GM18861 (cell line): ENCODE measurements at regions not wholly inside any gene's neighbourhood (a gene's known extent, or its start where the extent isn't known, plus 50 kb on each side); places are given as distances from the start of the nearest gene placed in this dataset.
"Not testable (repeated sequence)": the region's sequence is repeated elsewhere in the genome, so short reads cannot be mapped to it uniquely, and the experiment has no call there.

Experiments
- ATAC-seq: cut with Tn5 transposase; IDR thresholded peaks from one replicate; pipeline ENCODE4 v1.9.1; 2021; ENCODE audit not compliant: unreplicated experiment

DNA sequence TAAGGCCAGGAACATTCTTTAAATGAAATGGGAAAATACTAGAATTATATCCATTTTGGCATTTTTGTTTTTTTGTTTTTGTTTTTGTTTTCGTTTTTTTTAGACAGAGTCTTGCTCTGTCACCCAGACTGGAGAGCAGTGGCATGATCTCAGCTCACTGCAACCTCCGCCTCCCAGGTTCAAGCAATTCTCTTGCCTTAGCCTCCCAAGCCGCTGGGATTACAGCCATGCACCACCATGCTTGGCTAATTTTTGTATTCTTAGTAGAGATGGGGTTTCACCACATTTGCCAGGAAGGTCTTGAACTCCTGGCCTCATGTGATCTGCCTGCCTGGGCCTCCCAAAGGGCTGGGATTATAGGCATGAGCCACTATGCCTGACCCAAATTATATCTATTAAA lies 520.7 kb upstream of the RORB start:
- not testable (repeated sequence) for ATAC-seq

DNA sequence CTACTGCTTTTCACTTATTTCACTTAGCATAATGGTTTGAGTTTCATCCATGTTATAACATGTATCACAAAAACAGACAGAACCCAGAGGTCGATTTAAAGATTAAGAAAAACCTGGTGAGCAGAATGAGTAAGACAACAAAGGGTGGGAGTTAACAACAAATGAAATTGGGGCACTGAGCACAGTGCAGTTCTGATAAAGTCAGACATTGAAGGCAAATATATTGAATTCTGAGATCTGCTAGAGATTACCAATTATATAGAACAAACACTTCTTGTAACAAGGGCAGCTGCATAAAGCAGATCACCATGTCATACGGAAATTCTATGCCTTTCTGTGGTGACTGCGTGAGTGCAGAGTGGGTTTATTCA lies 517.3 kb upstream of the RORB start:
- ATAC-seq = no peak

DNA sequence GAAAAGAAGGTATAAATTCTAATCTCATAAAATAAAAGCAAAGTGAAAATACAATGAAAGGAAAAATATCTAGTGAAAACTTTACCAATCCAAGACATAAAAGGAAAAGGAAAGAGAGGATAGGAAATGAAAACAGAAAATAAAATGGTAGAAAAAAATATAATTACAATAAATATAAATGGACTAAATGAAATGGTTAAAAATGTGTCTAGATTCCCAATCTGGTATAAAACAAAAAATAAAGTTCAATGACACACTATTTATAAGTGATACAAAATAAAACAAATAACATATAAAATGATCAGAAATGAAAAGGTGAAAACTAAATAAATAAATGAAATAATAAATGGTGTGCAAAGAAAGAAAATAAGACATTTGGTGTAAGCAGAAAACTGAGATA lies 516.4 kb upstream of the RORB start:
- no peak for ATAC-seq

DNA sequence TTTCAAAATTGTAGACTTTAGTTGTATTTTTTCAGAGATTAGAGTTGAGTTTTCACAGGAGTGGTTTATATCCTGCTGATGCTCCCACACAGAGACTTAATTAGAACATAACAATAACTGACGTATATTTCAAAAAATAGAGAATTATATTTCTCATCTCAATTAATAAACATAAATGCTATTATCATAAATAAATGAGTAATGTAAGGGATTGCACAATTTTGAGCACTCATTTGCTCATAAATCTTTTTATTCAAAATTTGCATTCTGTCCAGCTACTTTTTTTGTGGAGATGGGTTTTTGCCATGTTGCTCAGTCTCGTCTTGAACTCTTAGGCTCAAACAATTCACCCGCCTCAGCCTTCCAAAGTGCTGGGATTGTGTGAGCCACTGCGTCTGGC lies 515.7 kb upstream of the RORB start:
- no peak for ATAC-seq

DNA sequence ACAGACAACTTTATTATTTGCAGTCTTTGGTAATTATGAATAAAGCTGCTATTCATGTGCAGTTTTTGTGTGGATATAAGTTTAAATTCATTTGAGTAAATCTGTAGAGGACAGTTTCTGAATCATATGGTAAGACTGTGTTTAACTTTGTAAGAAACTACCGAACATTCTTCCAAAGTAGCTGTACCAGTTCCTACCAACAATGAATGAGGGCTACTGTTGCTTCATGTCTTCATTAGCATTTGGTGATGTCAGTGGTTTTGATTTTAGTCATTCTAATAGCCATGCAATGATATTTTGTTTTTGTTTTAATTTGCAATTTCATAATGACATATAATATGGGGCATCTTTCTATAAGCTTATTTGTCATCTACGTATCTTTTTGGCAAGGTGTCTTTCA lies 501.3 kb upstream of the RORB start:
- ATAC-seq = no peak

DNA sequence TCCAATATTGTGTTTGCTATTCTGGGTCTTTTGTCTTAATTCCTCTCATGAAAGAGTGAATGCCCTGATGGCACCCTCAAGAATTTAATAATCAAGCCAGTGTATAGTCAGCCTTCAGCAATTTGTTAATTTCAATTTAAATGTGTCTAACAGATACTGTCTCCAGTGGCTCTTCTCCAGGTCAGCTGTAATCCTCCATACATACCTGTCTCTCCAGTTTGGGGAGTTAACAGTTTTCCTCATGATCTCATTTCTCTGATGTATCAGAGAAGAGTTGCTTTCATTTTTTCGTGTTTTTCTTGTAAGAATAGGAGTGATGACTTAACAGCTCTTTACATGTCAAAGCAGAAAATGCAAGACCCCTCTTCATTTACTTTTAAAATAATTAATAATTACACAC lies 500.3 kb upstream of the RORB start:
- ATAC-seq = no peak

DNA sequence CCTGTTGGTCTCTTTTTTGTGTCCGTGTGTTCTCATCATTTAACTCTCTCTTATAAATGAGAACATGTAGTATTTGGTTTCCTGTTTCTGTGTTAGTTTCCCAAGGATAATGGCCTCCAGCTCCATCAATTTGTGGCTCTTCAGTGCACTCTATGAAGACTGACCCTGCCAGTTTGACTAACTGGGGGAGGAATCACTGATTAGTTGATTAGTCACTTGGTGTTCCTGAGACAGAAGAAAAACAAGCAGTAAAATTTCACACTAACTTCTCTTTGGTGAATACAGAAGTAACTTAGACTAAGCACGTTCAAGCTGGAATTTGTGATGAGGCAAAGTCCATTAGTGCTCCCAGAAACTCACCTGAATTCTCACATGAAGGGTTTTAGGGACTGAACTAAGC lies 495.8 kb upstream of the RORB start:
- ATAC-seq = no peak

DNA sequence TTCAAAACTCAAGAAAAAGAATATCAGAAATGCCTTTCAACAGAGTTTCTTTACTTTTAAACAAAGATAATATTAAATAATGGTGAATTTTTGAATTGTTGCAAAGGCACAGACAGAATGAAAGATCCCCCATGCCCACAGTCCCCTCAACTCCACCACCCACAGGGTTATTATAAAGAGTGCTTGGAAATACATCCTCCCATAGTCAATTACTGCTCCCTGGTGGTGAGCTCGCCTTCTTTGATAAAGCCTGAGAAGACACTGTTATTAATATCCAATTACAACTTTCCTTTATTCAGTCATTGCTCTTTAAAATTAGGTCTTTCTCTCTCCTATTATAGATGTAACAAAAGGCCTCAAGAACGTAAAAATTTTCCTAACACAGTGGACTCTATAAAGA lies 490.2 kb upstream of the RORB start:
- no peak for ATAC-seq

DNA sequence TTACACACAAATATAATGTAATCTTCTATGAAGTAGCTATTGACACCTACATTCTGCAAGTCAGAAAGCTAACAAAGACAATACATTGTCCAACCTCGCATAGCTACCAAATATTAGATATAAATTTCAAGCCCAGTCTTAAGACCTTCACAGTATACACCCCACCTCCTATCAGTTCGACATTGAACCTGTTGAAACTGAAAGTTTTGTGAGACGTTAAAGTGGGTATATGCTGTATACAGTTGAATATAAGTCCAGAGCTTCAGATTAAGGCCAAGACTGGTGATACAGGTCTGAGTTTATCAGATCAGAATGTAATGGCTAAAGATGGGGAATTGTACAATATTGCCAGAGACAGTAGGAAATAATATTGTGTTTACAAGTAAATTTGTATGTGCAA lies 489.3 kb upstream of the RORB start:
- ATAC-seq = no peak

DNA sequence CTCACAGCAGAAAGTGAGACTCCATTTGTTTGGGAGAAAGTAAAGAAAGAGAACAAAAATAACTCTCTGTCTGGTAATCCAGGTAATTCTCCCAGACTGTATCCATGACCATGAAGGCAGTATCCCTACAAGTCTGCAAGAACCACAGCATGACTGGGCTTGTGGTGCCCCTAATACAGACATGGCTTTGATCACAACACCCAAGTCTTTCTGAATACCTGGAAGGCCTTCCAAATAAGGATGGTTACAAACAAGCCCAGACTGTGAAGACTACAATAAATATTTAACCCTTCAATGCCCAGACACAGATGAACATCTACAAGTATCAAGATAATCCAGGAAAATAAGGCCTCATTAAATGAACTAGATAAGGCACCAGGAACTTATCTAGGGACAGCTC lies 481.1 kb upstream of the RORB start:
- no peak for ATAC-seq

DNA sequence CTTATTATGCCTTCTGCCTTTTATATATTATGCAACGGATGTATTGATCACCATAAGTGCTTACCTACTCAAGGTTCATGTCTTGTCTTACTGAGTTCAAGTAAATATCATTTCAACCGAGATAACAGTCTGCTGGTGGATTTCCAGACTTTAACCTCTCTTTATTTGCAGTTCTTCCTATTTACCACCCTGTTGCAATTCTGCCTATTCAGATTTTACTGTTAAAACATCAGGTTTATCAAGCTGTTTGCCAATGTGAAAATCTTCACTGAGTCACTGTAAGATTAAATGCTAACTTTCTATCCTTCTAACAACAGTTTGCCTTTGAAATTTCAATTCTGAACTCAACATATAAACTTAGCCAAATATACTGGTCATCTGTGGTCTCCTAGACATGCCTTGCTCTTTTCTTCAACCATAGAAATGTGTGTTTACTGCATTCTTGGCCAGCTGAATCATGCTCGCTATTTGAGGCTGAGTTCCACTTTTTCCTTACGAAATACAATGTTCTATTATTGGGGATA lies 471.7 kb upstream of the RORB start:
- ATAC-seq = no peak

DNA sequence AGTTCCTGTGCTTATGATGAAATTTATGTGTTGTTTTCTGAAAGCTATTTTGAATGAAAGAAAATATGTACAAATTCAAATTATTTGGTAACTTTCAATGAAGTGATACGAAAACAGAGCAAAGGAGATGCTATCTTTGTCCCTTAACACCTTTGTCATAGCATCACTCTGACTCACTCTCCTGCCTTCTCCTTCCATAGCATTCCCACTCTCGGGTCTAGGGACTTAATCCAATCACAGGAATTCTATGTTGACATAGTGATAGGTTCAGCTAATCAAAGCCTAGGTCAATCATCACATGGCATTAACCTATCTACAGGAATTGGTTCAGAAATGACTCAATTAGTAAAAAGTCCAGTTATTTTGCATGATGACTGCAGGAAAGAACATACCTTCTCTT lies 464.7 kb upstream of the RORB start:
- no peak for ATAC-seq

DNA sequence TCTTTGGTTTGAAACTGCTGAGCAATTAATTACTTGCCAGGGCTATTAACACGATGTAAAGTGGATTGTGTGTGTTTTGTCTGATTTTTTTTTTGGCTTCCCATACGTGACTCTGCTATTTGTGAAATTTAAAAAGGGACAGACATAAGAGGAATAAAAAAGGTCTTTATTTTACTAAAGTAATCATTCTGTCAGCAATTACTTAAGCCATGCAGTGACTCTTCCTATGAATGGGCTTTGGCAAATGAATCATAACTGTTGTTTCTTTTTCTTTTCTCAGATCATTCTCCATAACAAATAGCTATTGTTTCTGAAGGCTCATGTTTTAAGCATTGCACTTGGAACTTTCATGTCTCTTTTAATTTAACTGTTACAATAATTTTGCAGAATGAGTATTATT lies 461.3 kb upstream of the RORB start:
- peak; percentile 37 for ATAC-seq

DNA sequence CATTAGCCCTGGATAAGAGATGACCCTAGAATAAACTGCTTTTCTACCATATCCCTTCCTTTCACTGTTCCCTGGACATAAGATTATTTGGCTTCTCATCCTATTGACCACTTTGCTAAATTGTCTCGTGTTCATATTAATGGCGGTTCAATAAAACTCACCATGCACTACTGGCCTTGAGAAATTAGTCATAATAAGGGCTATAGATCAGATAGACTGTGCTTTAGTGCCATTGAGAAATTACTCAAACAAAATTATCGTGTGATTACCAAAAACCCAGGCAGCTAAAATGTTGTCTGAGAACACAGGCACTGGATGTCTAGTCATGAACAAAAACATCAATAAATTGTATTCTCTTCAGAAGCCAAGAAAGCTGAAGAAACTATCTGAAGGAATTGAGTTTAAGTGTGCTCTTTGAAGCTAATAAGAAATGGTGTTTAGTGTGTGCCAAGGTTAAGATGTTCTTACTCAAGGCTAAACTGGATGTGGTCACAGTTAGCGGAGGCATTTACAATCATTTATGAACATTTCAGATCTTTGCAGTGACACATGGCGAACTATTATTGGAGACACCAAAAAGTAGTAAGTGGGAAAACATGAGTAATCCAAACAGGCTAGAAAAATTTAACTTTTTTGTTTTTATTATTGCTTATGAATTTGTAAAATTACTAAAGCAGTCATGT lies 460.4 kb upstream of the RORB start:
- ATAC-seq = peak; percentile 90

DNA sequence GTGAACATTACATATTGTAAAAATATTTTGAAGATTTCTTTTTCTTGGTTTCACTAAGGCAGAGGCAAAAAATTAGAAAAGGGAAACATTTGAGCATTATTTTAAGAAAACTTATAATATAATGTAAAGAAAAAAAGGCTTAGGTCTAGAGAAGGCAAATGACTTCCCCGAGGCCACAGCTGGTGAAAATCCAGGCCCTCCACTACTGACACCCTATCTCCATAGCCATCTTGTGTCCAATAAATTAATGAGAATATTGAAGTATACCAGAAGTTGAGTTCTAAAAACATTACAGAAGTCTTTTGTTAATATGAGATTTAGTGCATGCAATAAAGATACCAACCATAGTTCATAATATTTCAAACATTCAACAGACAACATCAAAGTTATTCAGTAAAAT lies 459.9 kb upstream of the RORB start:
- no peak for ATAC-seq

DNA sequence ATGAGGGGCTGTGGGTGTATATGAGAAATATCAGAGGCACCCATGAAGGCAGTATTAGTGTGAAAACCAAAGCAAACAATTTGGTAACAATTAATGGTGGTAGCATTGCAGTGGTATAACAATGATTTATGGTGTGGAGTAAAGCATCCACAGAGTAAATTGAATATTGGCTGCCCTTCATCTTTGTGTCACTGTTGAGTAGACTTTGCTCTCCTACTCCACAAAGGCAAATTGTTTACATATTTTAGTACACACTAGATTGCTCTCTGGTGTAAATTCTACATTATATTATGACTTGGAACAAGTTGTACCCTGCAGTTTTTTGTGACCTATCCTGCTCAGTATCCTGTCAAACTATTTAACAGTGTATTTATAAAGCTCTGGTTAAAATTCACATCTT lies 455.5 kb upstream of the RORB start:
- ATAC-seq = no peak

DNA sequence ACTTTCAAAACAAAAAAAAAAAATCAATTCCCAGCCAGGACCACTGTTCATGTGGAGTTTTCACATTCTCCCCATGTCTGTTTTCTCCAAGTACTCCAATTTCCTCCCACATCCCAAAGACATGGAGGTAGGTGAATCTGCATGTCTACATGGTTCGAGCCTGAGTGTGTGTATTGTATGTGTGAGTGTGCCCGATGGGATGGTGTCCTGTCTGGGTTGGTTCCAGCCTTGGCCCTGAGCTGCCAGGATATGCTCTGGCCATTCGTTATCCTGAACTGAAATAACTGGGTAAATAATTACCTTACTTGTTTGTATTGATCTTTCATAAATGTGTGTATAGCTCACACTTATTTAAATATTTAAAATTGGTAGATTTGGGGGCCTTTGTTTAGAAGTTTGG lies 452.3 kb upstream of the RORB start:
- ATAC-seq = no peak

DNA sequence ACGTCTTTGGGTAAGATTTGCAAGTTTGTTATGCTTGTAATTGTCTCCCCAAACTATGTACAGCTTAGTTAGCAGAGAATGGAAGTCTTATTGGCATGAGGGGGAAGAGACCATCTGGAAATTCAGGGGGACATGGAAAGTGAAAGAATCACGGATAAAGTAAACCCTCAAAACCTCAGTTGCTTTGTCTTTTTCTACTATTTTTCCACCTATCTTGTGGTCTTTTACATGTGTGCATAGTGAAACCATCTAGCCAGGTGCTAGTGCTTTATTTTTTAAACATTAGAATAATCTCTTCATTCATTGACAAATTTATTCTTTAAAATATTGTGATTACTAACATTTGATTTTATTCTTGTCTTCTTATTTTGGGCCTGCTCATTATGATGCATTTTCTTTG lies 441.1 kb upstream of the RORB start:
- ATAC-seq = no peak

DNA sequence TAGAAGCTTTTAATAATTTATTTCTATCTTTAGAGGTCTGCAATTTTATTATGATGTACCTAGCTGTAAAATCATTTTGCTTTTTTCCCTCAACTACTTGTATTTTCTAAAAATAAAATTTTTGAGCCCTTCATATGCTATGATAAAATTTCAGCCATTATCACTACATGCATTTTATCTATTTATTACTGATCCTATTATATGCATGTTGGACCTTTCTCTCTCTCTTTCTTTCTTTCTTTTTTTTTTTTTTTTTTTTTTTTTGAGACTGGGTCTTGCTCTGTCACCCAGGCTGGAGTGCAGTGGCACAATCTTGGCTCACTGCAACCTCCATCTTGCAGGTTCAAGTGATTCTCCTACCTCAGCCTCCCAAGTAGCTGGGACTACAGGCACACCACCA lies 440.1 kb upstream of the RORB start:
- ATAC-seq = not testable (repeated sequence)

DNA sequence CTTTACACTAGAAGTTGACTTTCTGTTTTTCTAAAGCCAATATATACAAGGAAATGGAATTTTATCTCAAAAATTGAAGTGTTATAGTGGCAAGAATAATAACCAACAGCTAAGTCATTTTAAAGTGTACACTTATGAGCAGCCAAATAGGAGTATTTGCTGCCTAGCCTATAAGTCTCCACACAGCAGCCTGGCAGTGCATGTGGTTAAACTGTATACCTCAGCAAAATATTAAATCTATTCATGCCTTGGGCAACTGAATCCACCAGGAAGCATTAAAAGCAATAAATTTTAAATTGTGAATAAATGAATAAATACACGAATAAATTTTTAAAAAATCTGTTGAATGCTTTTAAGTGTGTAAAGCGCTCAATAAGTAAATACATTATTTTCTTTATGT lies 432.4 kb upstream of the RORB start:
- no peak for ATAC-seq

DNA sequence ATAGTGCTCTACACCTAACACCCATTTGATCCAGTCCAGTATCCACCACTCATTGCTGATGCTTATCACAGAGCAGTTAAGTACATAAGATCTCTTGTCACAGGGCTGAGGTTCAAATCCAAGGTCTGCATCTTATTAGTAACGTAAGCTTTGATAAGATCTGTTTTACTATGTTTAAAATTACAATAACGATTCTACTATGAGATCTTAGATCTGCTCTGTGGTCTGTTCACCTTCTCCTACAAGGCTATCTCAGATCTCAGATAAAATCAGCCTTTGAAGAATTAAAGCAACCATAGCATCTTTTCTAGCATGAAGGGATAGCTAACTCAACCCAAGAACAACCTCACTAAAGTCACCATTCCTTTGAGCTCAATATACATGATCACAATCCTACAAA lies 431.0 kb upstream of the RORB start:
- ATAC-seq = no peak

DNA sequence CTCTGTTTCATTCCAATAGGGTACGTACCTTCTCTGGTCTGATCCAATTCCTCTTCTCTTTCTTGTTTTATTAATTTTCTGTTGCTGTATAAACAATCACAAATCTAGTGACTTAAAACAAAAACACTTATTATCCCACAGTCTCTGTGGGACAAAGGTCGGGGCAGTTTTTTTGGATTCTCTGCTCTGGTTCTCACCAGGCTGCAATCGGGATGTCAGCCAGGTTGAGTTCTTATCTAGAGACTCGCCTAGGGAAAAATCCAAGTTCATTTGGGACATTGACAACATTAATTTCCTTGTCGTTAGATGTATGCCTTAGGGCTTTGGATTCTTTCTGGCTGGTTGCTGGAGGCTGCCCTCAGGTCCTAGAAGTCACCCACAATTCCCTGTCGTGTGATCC lies 430.5 kb upstream of the RORB start:
- ATAC-seq = no peak

DNA sequence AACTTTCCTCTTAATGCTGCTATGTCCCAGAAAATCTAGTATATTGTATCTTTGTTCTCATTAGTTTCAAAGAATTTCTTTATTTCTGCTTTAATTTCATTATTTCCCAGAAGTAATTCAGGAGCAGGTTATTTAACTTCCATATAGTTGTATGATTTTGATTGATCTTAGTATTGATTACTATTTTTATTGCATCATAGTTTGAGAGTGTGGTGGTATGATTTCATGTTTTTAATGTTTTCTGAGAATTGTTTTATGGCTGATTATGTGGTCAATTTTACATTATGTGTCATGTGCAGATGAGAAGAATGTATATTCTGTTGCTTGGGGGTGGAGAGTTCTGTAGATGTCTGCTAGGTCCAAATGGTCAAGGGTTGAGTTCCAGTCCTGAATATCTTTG lies 425.6 kb upstream of the RORB start:
- no peak for ATAC-seq

DNA sequence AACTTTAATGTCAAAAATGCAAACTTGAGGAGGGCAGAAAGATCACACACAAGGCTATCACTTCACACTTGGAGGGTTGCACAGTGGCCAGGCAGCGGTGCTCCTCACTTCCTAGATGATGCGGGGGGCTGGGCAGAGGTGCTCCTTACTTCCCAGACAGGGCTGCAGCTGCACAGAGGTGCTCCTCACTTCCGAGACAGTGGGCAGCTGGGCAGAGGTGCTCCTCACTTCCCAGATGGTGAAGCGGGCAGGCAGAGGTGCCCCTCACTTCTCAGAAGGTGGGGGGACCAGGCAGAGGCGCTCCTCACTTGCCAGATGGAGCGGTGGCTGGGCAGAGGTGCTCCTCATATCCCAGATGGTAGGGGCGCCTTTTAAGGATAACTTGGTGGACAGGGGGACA lies 423.2 kb upstream of the RORB start:
- ATAC-seq = no peak
